ENCODE measurements at regions not wholly inside any gene's neighbourhood (a gene's known extent, or its start where the extent isn't known, plus 50 kb on each side); places are given as distances from the start of the nearest gene placed in this dataset.
"Not testable (repeated sequence)": the region's sequence is repeated elsewhere in the genome, so short reads cannot be mapped to it uniquely, and the experiment has no call there.

DNA sequence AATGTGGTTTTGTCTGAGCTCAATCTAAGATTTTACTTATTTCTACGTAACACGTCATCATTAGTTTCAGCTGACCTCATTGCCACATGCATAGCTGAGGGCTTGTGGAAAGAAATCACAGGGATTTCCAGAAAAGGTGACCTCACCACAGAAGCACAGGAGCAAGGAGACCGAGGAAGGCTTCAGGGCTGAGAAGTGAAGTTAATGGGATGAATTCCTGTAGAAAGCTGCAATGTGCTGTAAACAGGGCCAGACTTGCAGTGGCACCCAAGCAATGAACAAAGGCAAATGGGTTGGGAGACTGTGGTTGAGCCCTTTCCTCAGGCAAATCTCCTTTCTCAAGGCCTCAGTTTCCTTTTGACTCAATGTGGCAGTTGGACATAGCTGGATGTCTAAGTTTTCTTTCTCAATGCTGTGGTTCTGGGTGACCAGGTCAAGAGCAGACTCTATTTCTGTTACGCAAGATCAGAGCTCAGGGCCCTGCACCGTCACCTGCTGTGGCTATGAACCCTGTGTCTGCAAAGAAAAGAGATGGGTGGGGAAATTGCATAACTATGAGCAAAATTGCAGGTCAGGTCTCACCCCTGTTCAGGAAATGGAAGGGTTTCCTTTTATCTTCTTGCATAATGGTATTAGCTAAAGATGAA is 252.2 kb upstream of the TBL1XR1 start:
- intact Hi-C loops (cut with micrococcal nuclease), result no loop called here
- Histone ChIP-seq H3K9me3 (replicated peaks) (no peaks in the 10 kb centered on the region), H3K27me3 (ENCODE audit: low read depth) (no peaks in the 10 kb centered on the region), H3K27ac (replicated peaks) (no peak overlapping the region), H3K4me1 (peaks cover 20% of the 10 kb centered on the region), H3K36me3 (no peaks in the 10 kb centered on the region), H3K4me3 (no peak overlapping the region)
- no peak for DNase-seq
- TF ChIP-seq, protein P1, sequence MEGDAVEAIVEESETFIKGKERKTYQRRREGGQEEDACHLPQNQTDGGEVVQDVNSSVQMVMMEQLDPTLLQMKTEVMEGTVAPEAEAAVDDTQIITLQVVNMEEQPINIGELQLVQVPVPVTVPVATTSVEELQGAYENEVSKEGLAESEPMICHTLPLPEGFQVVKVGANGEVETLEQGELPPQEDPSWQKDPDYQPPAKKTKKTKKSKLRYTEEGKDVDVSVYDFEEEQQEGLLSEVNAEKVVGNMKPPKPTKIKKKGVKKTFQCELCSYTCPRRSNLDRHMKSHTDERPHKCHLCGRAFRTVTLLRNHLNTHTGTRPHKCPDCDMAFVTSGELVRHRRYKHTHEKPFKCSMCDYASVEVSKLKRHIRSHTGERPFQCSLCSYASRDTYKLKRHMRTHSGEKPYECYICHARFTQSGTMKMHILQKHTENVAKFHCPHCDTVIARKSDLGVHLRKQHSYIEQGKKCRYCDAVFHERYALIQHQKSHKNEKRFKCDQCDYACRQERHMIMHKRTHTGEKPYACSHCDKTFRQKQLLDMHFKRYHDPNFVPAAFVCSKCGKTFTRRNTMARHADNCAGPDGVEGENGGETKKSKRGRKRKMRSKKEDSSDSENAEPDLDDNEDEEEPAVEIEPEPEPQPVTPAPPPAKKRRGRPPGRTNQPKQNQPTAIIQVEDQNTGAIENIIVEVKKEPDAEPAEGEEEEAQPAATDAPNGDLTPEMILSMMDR (IDR thresholded peaks at IDR 0.05; ENCODE audit: borderline replicate concordance), result no peak

DNA sequence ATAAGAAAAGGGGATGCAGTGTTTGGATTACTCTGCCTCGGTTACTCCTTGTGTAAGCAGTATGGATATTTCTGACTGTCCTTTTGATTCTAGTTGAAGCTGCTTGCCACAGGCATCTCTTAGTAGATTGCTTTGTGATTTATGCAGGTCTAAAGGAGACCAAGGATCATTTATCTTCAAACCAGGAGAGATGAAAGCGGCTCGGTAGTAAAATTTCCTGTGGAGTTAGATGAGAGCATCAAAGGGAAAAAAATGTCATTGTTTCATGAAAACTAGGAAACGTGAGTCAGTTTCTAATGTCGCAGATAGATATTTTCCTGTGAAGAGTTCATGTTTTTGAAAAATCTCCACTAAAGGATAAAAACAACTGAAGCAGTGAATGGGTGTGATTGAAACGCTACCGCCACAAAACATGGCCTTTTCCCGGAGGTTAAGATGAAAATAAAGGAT is 254.0 kb upstream of the TBL1XR1 start:
- Histone ChIP-seq H3K36me3 (no peaks in the 10 kb centered on the region), H3K9me3 (replicated peaks) (no peaks in the 10 kb centered on the region), H3K4me3 (no peak overlapping the region), H3K27ac (replicated peaks) (peak overlapping the region; percentile 33), H3K4me1 (peaks cover 20% of the 10 kb centered on the region), H3K27me3 (ENCODE audit: low read depth) (no peaks in the 10 kb centered on the region)
- TF ChIP-seq, protein P1 (IDR thresholded peaks at IDR 0.05; ENCODE audit: borderline replicate concordance), result no peak
- intact Hi-C loops (cut with micrococcal nuclease), result no loop called here
- DNase-seq, result no peak

DNA sequence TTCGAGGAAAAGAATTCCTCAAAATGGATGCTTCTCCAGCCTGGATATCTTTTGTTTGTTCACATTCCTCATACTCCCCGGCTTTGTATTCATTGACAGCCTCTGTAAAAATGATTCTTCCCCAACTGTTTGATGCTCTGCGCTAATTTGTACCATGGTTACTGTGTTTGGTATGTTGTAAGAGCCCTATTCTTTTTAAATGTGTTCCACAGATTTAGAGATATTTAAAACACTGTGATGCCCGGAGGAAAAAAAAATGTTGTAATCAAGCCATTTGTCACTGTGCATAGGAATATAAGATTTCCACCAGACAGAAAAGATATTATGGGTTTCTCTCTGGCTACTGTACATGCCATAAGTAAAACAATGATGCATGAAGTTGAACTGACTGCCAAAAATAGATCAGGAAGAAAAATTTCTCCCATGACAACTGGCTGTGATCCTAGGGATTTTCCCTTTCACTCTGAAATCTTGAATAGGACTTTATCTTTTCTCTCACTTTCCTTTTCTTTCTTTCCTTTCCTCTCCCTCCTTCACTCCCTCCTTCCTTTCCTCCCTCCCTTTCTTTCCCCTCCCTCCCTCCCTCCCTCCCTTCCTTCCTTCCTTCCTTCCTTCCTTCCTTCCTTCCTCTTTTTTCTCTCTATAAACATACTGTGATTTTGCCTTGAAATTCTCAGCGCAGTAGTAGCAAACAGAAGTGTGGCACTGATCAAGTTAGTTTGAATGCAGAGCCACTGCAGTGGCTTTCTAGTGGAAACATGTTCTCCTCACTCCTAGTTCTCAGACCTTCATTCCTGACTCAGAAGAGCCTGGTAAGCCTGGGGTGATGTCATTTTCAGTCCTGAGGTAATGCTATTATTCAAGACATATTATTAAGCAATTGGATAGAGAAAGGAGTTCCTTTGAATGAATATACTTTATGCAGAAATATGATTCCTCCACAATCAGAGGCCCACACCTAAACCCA is 254.9 kb upstream of the TBL1XR1 start:
- H3K4me3 ChIP-seq, result no peak overlapping the region
- no peak for DNase-seq
- intact Hi-C loops (cut with micrococcal nuclease), result no loop called here
- H3K4me1 ChIP-seq, result peaks cover 20% of the 10 kb centered on the region
- H3K27me3 ChIP-seq (ENCODE audit: low read depth), result no peaks in the 10 kb centered on the region
- peaks cover 3% of the 10 kb centered on the region for H3K9me3 ChIP-seq (replicated peaks)
- H3K27ac ChIP-seq (replicated peaks), result peak overlapping the region; percentile 33
- H3K36me3 ChIP-seq, result no peaks in the 10 kb centered on the region
- TF ChIP-seq, protein P1 (IDR thresholded peaks at IDR 0.05; ENCODE audit: borderline replicate concordance), result no peak

DNA sequence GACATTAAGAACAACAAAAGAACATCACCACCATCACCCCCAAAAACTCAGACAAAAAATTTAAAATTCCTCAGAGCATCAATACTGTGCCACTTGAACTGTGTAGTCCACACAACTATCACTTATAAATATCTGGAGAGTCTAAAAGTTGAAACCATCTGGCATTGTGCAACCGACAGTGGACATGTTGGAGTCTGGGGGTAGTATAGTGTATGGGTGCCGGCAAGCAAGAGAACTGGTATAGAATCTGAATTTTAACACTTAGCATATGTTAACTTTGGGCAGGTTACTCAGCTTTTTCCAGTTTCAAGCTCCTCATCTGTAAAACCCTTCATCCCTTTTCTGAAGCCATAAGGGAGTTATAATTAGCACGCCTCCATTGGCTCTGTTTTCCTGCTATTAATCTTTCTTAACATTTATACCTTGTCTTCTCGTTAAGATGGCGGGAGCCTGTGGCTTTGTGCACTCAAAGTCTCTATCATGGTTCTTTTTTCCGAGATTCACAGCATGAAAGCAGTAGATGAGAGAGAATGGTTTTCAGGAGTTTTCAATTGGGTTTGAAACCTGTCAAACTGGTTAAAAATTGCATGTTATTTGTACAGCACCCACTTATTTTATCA is 255.7 kb upstream of the TBL1XR1 start:
- H3K36me3 ChIP-seq, result no peaks in the 10 kb centered on the region
- peaks cover 11% of the 10 kb centered on the region for H3K9me3 ChIP-seq (replicated peaks)
- DNase-seq, result no peak
- H3K27me3 ChIP-seq (ENCODE audit: low read depth), result no peaks in the 10 kb centered on the region
- intact Hi-C loops (cut with micrococcal nuclease), result no loop called here
- H3K4me3 ChIP-seq, result no peak overlapping the region
- H3K4me1 ChIP-seq, result peaks cover 20% of the 10 kb centered on the region
- no peak overlapping the region for H3K27ac ChIP-seq (replicated peaks)
- TF ChIP-seq, protein P1 (IDR thresholded peaks at IDR 0.05; ENCODE audit: borderline replicate concordance), result no peak

DNA sequence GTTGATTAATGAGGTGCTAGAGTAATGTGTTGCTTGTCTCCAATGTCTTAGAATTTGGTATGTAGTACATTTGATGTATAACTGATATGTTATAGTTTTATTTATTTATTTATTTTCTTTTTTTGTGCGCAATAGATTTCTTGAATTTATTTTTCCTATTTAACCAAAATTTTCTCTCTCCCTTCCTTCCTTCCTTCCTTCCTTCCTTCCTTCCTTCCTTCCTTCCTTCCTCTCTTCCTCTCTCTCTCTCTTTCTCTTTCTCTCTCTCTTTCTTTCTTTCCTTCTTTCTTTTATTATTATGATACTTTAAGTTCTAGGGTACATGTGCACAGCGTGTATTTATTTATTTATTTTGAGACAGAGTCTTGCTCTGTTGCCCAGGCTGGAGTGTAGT is 256.2 kb upstream of the TBL1XR1 start:
- TF ChIP-seq, protein P1 (IDR thresholded peaks at IDR 0.05; ENCODE audit: borderline replicate concordance), result no peak
- Histone ChIP-seq H3K27me3 (ENCODE audit: low read depth) (no peaks in the 10 kb centered on the region), H3K36me3 (no peaks in the 10 kb centered on the region), H3K4me1 (peaks cover 20% of the 10 kb centered on the region), H3K9me3 (replicated peaks) (peaks cover 15% of the 10 kb centered on the region), H3K27ac (replicated peaks) (no peak overlapping the region), H3K4me3 (no peak overlapping the region)
- intact Hi-C loops (cut with micrococcal nuclease), result no loop called here
- DNase-seq, result no peak

DNA sequence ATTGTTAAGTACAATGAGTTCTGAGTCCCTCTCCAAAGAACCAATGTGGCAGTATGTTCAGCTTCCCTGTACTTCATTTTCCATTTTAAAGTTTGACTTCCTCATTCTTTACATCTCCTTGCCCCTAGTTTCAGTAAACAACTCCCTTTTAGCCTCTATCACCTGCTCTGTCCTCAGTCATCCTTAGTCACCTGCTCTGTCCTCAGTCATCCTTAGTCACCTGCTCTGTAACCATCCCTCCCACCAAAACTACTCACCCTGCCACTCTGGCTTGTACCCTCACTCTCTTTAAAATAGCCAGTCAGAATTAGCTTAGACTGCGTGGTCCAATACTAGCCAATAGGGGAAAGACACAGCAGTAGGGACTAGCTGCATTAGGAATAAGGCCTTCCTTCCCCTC is 259.9 kb upstream of the TBL1XR1 start:
- Histone ChIP-seq H3K4me1 (peaks cover 27% of the 10 kb centered on the region), H3K9me3 (replicated peaks) (peaks cover 15% of the 10 kb centered on the region)
- H3K27me3 ChIP-seq (ENCODE audit: low read depth); H3K27ac ChIP-seq (replicated peaks); H3K4me3 ChIP-seq; intact Hi-C loops (cut with micrococcal nuclease); DNase-seq; H3K36me3 ChIP-seq: not testable (repeated sequence)

All from left ventricle myocardium inferior (tissue), 1 donor.